Pancreas (tissue), 10 donors: ENCODE measurements at regions not wholly inside any gene's neighbourhood (a gene's known extent, or its start where the extent isn't known, plus 50 kb on each side); places are given as distances from the start of the nearest gene placed in this dataset.

Experiments used
- ATAC-seq, 4 donors: fragments of 200-7000 bp; cut with Tn5 transposase; one replicate each; pipeline versions ENCODE4 v1.8.0 to v1.9.1; 2020; ENCODE audit warnings: mild to moderate bottlenecking in 4 of 4, moderate library complexity in 4 of 4
- DNase-seq, 6 donors: peaks; one replicate each; pipeline ENCODE4 v3.0.0-alpha.2; 2020
- FAIRE-seq: peaks from 2 replicates; lab custom pipeline; 2012; peaks lifted over from hg19 to GRCh38; lab: Jason Lieb, UNC
- H3K27ac ChIP-seq, 4 donors: fragments of 200-600 bp; sonication (generic); 1 replicate in 3 of 4; 2 replicates in 1 of 4; pipeline versions ENCODE4 v1.5.0 to v1.8.0; 2020
- H3K27me3 ChIP-seq, 4 donors: fragments of 200-600 bp; one replicate each; pipeline ENCODE4 v1.8.0; 2021
- H3K36me3 ChIP-seq, 3 donors: fragments of 200-600 bp; sonication (generic) in 1 of 3; one replicate each; pipeline versions ENCODE4 v1.5.0 to v1.8.0; 2020 to 2021
- H3K4me1 ChIP-seq, 3 donors: fragments of 200-600 bp; one replicate each; pipeline ENCODE4 v1.8.0; 2021
- H3K4me3 ChIP-seq, 4 donors: fragments of 200-600 bp; sonication (generic) in 2 of 4; one replicate each; pipeline versions ENCODE4 v1.5.0 to v1.8.0; 2020 to 2021
- H3K9me3 ChIP-seq, 4 donors: fragments of 200-600 bp; one replicate each; pipeline ENCODE4 v1.8.0; 2021
- WGBS, 2 donors: extraction: QIAGEN DNeasy Blood & Tissue Kit; methylation state at CpG; one replicate each; pipeline ENCODE4 v1.1.7; 2013; 5-methylcytosine and 5-hydroxymethylcytosine counted together
- intact Hi-C, 3 donors: fragments of 100-400 bp; cut with DNase I; formaldehyde crosslinking; loops; one replicate each; pipeline versions ENCODE4 v1.11.1 to v1.14.2; 2022
- TF ChIP-seq, protein P1 (sequence below), 4 donors: fragments of 200-600 bp; sonication (generic) in 3 of 4; IDR thresholded peaks; one replicate each; pipeline versions ENCODE4 v1.5.0 to v1.8.0; 2021; ENCODE audit warnings: antibody characterized with exemption in 4 of 4
- donor health status: healthy with polysubstance abuse.
- donor health status: DM: no; HTN: no; CAD: no; lungs with moderate emphysema.
- donor health status: DM: no; HTN: no; CAD: no.
- donor health status: control.
- donor health status: control.
- donor health status: Bipolar disorder and iron deficiency.
- donor health status: DM: yes; HTN: yes; CAD: no.
- donor health status: DM: no; HTN: no; CAD: no.
- donor health status: DM: no; HTN: no; CAD: no.
- donor health status: DM: yes; HTN: yes; CAD: no.

DNA sequence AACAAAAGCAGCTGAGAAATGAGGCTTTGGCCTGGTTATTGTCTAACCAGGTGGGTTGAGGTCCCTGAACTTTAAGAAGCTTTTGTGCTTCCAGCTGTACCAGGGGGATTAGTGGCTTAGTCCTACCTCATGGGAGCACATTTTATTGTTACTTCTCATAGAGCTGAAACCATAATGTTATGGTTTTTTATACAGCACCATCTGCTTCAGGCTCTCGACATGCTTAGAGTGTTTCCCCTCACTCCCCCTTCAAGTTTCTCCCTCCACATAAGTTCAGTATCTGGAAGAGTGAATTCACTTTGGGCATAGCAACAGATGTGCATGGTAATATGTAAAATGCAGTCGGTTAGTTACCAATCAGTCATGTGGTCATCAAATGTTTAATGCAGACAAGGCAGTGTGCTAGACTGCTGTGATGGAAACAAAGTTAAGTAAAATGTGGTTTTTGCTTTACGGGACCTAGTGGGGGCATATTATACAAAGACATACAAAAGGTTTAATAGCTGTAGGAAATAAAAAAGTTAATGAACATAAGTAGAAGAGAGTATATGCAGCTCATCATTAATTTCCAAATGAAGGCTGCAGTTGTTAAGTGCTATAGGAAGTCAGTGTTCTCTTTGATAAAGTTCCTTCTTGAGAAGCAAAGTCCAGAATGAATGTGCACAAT, 95.9 kb upstream of the SPRY4 start:
- TF ChIP-seq, protein P1, sequence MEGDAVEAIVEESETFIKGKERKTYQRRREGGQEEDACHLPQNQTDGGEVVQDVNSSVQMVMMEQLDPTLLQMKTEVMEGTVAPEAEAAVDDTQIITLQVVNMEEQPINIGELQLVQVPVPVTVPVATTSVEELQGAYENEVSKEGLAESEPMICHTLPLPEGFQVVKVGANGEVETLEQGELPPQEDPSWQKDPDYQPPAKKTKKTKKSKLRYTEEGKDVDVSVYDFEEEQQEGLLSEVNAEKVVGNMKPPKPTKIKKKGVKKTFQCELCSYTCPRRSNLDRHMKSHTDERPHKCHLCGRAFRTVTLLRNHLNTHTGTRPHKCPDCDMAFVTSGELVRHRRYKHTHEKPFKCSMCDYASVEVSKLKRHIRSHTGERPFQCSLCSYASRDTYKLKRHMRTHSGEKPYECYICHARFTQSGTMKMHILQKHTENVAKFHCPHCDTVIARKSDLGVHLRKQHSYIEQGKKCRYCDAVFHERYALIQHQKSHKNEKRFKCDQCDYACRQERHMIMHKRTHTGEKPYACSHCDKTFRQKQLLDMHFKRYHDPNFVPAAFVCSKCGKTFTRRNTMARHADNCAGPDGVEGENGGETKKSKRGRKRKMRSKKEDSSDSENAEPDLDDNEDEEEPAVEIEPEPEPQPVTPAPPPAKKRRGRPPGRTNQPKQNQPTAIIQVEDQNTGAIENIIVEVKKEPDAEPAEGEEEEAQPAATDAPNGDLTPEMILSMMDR (IDR thresholded peaks at IDR 0.05): no peak
- DNase-seq: no peak
- FAIRE-seq: no peak
- Histone ChIP-seq H3K27ac (no peak overlapping the region), H3K4me3 (no peak overlapping the region), H3K27me3 (no peaks in the 10 kb centered on the region), H3K4me1 (no peaks in the 10 kb centered on the region), H3K36me3 (no peaks in the 10 kb centered on the region), H3K9me3 (no peaks in the 10 kb centered on the region)
- intact Hi-C loops: no loop called here
- 60 to 67% methylated on average over 3 of the region's 3 CpGs for WGBS, 2 donors
- no peak for ATAC-seq

- Histone ChIP-seq H3K9me3 (no peaks in the 10 kb centered on the region), H3K4me3 (no peak overlapping the region), H3K4me1 (no peaks in the 10 kb centered on the region), H3K27ac (no peak overlapping the region), H3K36me3 (no peaks in the 10 kb centered on the region), H3K27me3 (no peaks in the 10 kb centered on the region)
- ATAC-seq (no peak), DNase-seq (no peak), FAIRE-seq (no peak)
- intact Hi-C loops: no loop called here
- WGBS, 2 donors: 79 to 85% methylated on average over 5 of the region's 5 CpGs
- TF ChIP-seq, protein P1 (IDR thresholded peaks at IDR 0.05): no peak
These were observed 87.8 kb upstream of the SPRY4 start for GRCh38 chr5:142412581-142412980.

DNA sequence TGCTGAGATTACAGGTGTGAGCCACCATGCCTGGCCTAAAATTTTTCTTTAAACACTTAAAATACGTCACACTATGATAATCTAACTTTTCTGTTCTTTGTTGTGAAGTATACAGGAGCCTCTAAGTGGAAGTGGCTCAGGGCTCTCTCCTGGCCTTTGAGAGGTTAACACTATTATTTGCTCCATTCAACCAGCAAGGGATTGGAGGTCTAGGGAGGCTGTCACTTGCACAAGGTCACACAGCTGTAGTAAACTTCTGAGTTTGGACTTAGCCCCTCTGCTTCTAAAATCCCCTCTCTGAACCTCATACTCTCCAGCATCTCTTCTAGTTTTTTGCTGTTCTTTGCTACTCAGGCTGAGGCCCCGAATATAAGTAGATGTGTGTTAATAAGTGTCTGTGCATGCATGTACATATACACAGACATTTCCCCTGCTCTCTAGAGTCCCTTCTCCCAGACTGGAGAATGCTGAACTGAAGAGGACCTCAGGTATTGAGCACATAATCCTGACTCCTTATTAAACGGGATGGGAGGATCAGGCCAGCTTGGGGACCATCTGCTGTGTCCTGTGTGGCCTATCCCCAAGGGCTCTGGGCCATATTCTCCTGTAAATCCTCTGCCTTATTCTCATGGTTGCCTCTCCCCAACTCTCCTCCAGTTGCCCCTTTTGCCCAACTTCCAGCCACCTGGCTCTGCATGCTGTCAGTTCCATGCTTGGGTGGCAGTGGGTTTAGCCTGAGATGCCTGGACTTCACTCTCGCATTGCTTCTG, 87.0 kb upstream of the SPRY4 start:
- intact Hi-C loops: no loop called here

GRCh38 chr5:142411103-142411502, 86.3 kb upstream of the SPRY4 start:
- intact Hi-C loops: no loop called here
- Histone ChIP-seq H3K27ac (no peak overlapping the region), H3K9me3 (no peaks in the 10 kb centered on the region), H3K27me3 (no peaks in the 10 kb centered on the region), H3K4me1 (no peaks in the 10 kb centered on the region), H3K4me3 (no peak overlapping the region), H3K36me3 (no peaks in the 10 kb centered on the region)
- TF ChIP-seq, protein P1 (IDR thresholded peaks at IDR 0.05): no peak
- DNase-seq: no peak
- ATAC-seq: no peak
- FAIRE-seq: no peak
- WGBS, 2 donors: 85 to 91% methylated on average over 7 of the region's 7 CpGs

More for the DNA sequence above, 87.0 kb upstream of the SPRY4 start:
- H3K4me1 ChIP-seq: no peaks in the 10 kb centered on the region
- no peaks in the 10 kb centered on the region for H3K36me3 ChIP-seq
- no peak for DNase-seq
- no peak overlapping the region for H3K4me3 ChIP-seq
- FAIRE-seq: no peak
- no peaks in the 10 kb centered on the region for H3K27me3 ChIP-seq
- WGBS, 2 donors: 72% methylated on average over 4 of the region's 4 CpGs
- ATAC-seq: no peak
- TF ChIP-seq, protein P1 (IDR thresholded peaks at IDR 0.05): no peak
- no peak overlapping the region for H3K27ac ChIP-seq
- H3K9me3 ChIP-seq: no peaks in the 10 kb centered on the region

DNA sequence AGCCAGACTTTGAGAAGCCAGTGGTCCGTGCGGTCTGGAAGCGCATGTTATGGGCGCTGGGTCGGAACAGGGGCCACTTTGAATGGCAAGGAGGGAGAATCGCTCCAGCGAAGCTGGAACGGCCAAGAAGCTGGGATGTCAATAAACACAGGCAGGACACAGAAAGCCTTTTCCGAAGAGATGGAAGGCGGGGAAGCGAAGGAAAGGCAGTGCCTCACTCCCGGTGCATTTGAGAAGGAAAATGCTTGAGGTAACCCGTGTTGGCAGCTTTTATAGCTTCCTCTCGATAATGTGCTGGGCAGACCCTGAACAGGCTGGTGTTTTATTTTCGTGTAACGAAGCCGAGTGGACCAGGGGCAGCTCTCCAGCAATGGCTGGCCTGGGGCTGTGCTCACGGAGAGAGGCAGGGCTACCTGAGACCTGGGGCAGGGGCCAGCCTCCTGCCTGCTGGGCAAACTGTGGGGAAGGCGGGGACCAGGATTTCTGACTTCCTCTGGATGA, 84.2 kb upstream of the SPRY4 start:
- WGBS, 2 donors: 70 to 79% methylated on average over 19 of the region's 19 CpGs
- intact Hi-C loops: no loop called here
- TF ChIP-seq, protein P1 (IDR thresholded peaks at IDR 0.05): no peak
- FAIRE-seq: no peak
- no peak overlapping the region for H3K27ac ChIP-seq
- ATAC-seq: no peak
- DNase-seq: no peak
- no peaks in the 10 kb centered on the region for H3K9me3 ChIP-seq
- H3K27me3 ChIP-seq: no peaks in the 10 kb centered on the region
- no peak overlapping the region for H3K4me3 ChIP-seq
- H3K36me3 ChIP-seq: no peaks in the 10 kb centered on the region
- H3K4me1 ChIP-seq: no peaks in the 10 kb centered on the region
